ENCODE measurements at regions not wholly inside any gene's neighbourhood (a gene's known extent, or its start where the extent isn't known, plus 50 kb on each side); places are given as distances from the start of the nearest gene placed in this dataset.
"Not testable (repeated sequence)": the region's sequence is repeated elsewhere in the genome, so short reads cannot be mapped to it uniquely, and the experiment has no call there.

- DNase-seq (ENCODE audit: low spot score), result no peak
- in situ Hi-C loops (cut with MboI; ENCODE audit: low sequenced_read_pairs, unreplicated experiment), result no loop called here
- no peak for TF ChIP-seq CTCF (IDR thresholded peaks at IDR 0.05; ENCODE audit: borderline replicate concordance, control extremely low read depth, extremely low read depth, insufficient read depth, missing control alignments)
These were observed 803.2 kb downstream of the RAPGEF2 start for GRCh38 chr4:159906051-159906450.

GRCh38 chr4:159906517-159906916 lies 803.6 kb downstream of the RAPGEF2 start:
- in situ Hi-C loops (cut with MboI; ENCODE audit: low sequenced_read_pairs, unreplicated experiment), result no loop called here
- no peak for DNase-seq (ENCODE audit: low spot score)
- TF ChIP-seq CTCF (IDR thresholded peaks at IDR 0.05; ENCODE audit: borderline replicate concordance, control extremely low read depth, extremely low read depth, insufficient read depth, missing control alignments), result no peak

GRCh38 chr4:159910721-159911120 lies 807.8 kb downstream of the RAPGEF2 start:
- in situ Hi-C loops (cut with MboI; ENCODE audit: low sequenced_read_pairs, unreplicated experiment), result no loop called here
- DNase-seq (ENCODE audit: low spot score), result no peak
- no peak for TF ChIP-seq CTCF (IDR thresholded peaks at IDR 0.05; ENCODE audit: borderline replicate concordance, control extremely low read depth, extremely low read depth, insufficient read depth, missing control alignments)

- no peak for DNase-seq (ENCODE audit: low spot score)
- no peak for TF ChIP-seq CTCF (IDR thresholded peaks at IDR 0.05; ENCODE audit: borderline replicate concordance, control extremely low read depth, extremely low read depth, insufficient read depth, missing control alignments)
- in situ Hi-C loops (cut with MboI; ENCODE audit: low sequenced_read_pairs, unreplicated experiment), result no loop called here
These were observed 819.2 kb downstream of the RAPGEF2 start for GRCh38 chr4:159922119-159922518.

- in situ Hi-C loops (cut with MboI; ENCODE audit: low sequenced_read_pairs, unreplicated experiment), result no loop called here
- no peak for TF ChIP-seq CTCF (IDR thresholded peaks at IDR 0.05; ENCODE audit: borderline replicate concordance, control extremely low read depth, extremely low read depth, insufficient read depth, missing control alignments)
- no peak for DNase-seq (ENCODE audit: low spot score)
These were observed 822.9 kb downstream of the RAPGEF2 start for GRCh38 chr4:159925770-159926169.

GRCh38 chr4:159926871-159927270 lies 824.0 kb downstream of the RAPGEF2 start:
- in situ Hi-C loops (cut with MboI; ENCODE audit: low sequenced_read_pairs, unreplicated experiment), result no loop called here
- no peak for DNase-seq (ENCODE audit: low spot score)
- no peak for TF ChIP-seq CTCF (IDR thresholded peaks at IDR 0.05; ENCODE audit: borderline replicate concordance, control extremely low read depth, extremely low read depth, insufficient read depth, missing control alignments)

GRCh38 chr4:159927781-159928180 lies 824.9 kb downstream of the RAPGEF2 start:
- no peak for DNase-seq (ENCODE audit: low spot score)
- in situ Hi-C loops (cut with MboI; ENCODE audit: low sequenced_read_pairs, unreplicated experiment), result no loop called here
- TF ChIP-seq CTCF (IDR thresholded peaks at IDR 0.05; ENCODE audit: borderline replicate concordance, control extremely low read depth, extremely low read depth, insufficient read depth, missing control alignments), result no peak

- in situ Hi-C loops (cut with MboI; ENCODE audit: low sequenced_read_pairs, unreplicated experiment), result not testable (repeated sequence)
These were observed 831.7 kb downstream of the RAPGEF2 start for GRCh38 chr4:159934602-159935001.

More at GRCh38 chr4:159934602-159935001, 831.7 kb downstream of the RAPGEF2 start:
- not testable (repeated sequence) for DNase-seq (ENCODE audit: low spot score)

All from GM13976 (cell line).